PC-3 (cell line): ENCODE measurements at regions not wholly inside any gene's neighbourhood (a gene's known extent, or its start where the extent isn't known, plus 50 kb on each side); places are given as distances from the start of the nearest gene placed in this dataset.

Source experiments
- ATAC-seq: fragments of 200-7000 bp; cut with Tn5 transposase; 2 replicates; pipeline ENCODE4 v1.9.1; 2020; ENCODE audit warnings: mild to moderate bottlenecking, moderate library complexity
- BruUV-seq: library from RNA; stranded (reverse); fragments of 400-500 nt; replicated peaks from 2 replicates; lab custom pipeline; 2021; lab: Mats Ljungman, UMichigan
- CTCF ChIA-PET: fragments of 300-600 bp; sonication (Branson Sonifier 250); formaldehyde crosslinking; loops from one replicate; lab custom pipeline; 2022; ENCODE audit warnings: antibody characterized with exemption; lab: Charles Lee
- POLR2A ChIA-PET: fragments of 300-600 bp; sonication (Branson Sonifier 250); formaldehyde crosslinking; loops from one replicate; lab custom pipeline; 2022; ENCODE audit warnings: antibody characterized with exemption; ENCODE audit not compliant: unreplicated experiment; lab: Charles Lee
- DNase-seq: peaks from one replicate; pipeline ENCODE4 v3.0.0-alpha.2; 2015
- H2AFZ ChIP-seq: fragments of 300-600 bp; sonication (generic); 2 replicates; pipeline ENCODE4 v1.6.0; 2016; ENCODE audit warnings: antibody characterized with exemption, low read length
- H3F3A ChIP-seq: fragments of 300-600 bp; sonication (generic); one replicate; pipeline ENCODE4 v1.6.0; 2017; ENCODE audit warnings: antibody characterized with exemption, low read length, control low read depth, mild to moderate bottlenecking; ENCODE audit not compliant: unreplicated experiment
- H3K27ac ChIP-seq: fragments of 300-600 bp; sonication (generic); 2 replicates; pipeline ENCODE4 v1.5.1; 2016; ENCODE audit warnings: mild to moderate bottlenecking, low read length
- H3K27me3 ChIP-seq: fragments of 300-600 bp; sonication (generic); 2 replicates; pipeline ENCODE4 v1.6.1; 2016; ENCODE audit warnings: low read length, mixed read lengths
- H3K36me3 ChIP-seq: fragments of 300-600 bp; sonication (generic); 2 replicates; pipeline ENCODE4 v1.6.1; 2016; ENCODE audit warnings: low read depth, mixed run types, low read length, mixed read lengths
- H3K4me1 ChIP-seq: fragments of 300-600 bp; sonication (generic); 2 replicates; pipeline ENCODE4 v1.5.1; 2016; ENCODE audit warnings: low read length; ENCODE audit not compliant: insufficient read depth
- H3K4me2 ChIP-seq: fragments of 300-600 bp; sonication (generic); 2 replicates; pipeline ENCODE4 v1.6.0; 2016; ENCODE audit warnings: low read length
- H3K4me3 ChIP-seq: fragments of 300-600 bp; sonication (generic); 2 replicates; pipeline ENCODE4 v1.5.1; 2016; ENCODE audit warnings: mild to moderate bottlenecking, low read length, mixed read lengths
- H3K79me2 ChIP-seq: fragments of 300-600 bp; sonication (generic); 2 replicates; pipeline ENCODE4 v1.6.1; 2017; ENCODE audit warnings: low read length, mixed read lengths
- H3K9ac ChIP-seq: fragments of 300-600 bp; sonication (generic); 2 replicates; pipeline ENCODE4 v1.6.0; 2016; ENCODE audit warnings: mild to moderate bottlenecking, low read length
- H3K9me2 ChIP-seq: fragments of 300-600 bp; sonication (generic); replicated peaks from 2 replicates; pipeline ENCODE4 v1.6.1; 2016; ENCODE audit warnings: mixed run types, low read length, mixed read lengths
- H3K9me3 ChIP-seq: fragments of 300-600 bp; sonication (generic); 2 replicates; pipeline ENCODE4 v1.6.1; 2016; ENCODE audit warnings: low read length, mixed read lengths
- H4K20me1 ChIP-seq: fragments of 300-600 bp; sonication (generic); 2 replicates; pipeline ENCODE4 v1.6.1; 2016; ENCODE audit warnings: low read length, mixed read lengths
- CTCF ChIP-seq: fragments of 300-600 bp; sonication (generic); conservative IDR thresholded peaks from 2 replicates; pipeline ENCODE4 v1.5.1; 2017; ENCODE audit warnings: antibody characterized with exemption, low read depth, mild to moderate bottlenecking, low read length
- EZH2 ChIP-seq: fragments of 300-600 bp; sonication (generic); IDR thresholded peaks from one replicate; pipeline ENCODE4 v1.6.1; 2017; ENCODE audit warnings: antibody characterized with exemption, mild to moderate bottlenecking, low read length; ENCODE audit not compliant: unreplicated experiment
- EZH2phosphoT487 ChIP-seq: fragments of 300-600 bp; sonication (generic); IDR thresholded peaks from 2 replicates; pipeline ENCODE4 v1.6.1; 2018; ENCODE audit warnings: mild to moderate bottlenecking, antibody characterized with exemption, low read length, borderline replicate concordance
- intact Hi-C: fragments of 100-400 bp; cut with micrococcal nuclease; formaldehyde crosslinking; loops from 2 replicates; pipeline ENCODE4 v1.9.0; 2023

DNA sequence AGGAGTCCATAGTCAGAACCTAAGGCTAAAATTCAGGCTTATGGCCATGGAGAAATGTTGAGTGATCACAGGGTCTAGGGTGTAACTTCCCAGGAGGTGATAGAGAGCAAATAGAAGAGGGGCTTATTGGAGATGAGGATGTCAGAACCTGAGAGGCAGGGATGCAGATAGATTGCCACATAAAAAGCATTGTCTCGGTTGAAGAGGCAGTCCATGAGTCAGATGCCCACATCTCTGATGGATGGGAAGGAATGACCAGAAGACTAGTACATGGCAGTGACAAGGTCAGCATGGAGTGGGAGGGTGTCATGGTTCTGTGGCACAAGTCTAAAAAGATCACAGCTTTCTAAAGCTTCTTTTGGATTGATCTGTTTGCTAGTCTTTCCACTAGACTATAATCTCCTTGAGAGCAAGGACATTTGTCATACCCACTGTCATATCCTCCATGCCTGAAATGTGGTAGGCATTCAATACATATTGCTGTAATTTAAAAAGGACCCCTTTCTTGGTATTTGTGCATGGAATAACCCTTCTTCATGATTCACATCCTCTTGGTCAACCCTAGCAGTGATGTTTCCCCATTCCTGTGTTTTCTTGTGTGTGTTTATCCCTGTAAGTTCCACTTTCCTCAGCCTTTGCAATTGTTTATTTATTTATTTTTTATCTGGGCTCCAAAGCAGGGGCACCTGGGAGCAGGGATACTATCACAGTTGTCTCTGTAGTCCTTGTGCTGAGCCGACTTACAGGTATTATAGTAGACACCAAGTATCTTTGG is 613.4 kb upstream of the CFAP20DC start:
- ATAC-seq, result no peak
- H3K27me3 ChIP-seq, result no peaks in the 10 kb centered on the region
- no peaks in the 10 kb centered on the region for H3F3A ChIP-seq
- intact Hi-C loops, result no loop called here
- ChIA-PET CTCF (no interaction called here), POLR2A (no interaction called here)
- H3K79me2 ChIP-seq, result no peaks in the 10 kb centered on the region
- H3K27ac ChIP-seq, result no peak overlapping the region
- H3K9me3 ChIP-seq, result no peaks in the 10 kb centered on the region
- H3K9ac ChIP-seq, result no peak overlapping the region
- BruUV-seq, result no TSS peak
- no peak overlapping the region for H3K4me3 ChIP-seq
- DNase-seq, result no peak
- H2AFZ ChIP-seq, result no peak overlapping the region
- peaks cover 49% of the 10 kb centered on the region for H3K4me1 ChIP-seq
- H3K36me3 ChIP-seq, result no peaks in the 10 kb centered on the region
- TF ChIP-seq EZH2phosphoT487, result no peak
- no peak for TF ChIP-seq EZH2
- TF ChIP-seq CTCF, result no peak
- no peak overlapping the region for H3K4me2 ChIP-seq
- H4K20me1 ChIP-seq, result no peaks in the 10 kb centered on the region
- H3K9me2 ChIP-seq, result no peaks in the 10 kb centered on the region

GRCh38 chr3:59660852-59661625 is 611.2 kb upstream of the CFAP20DC start:
- intact Hi-C loops, result no loop called here

More at GRCh38 chr3:59660852-59661625, 611.2 kb upstream of the CFAP20DC start:
- no peaks in the 10 kb centered on the region for H4K20me1 ChIP-seq
- DNase-seq (peak; percentile 62), ATAC-seq (peak; percentile 41)
- BruUV-seq, result no TSS peak
- H3K27ac ChIP-seq, result peak overlapping the region; percentile 48
- POLR2A ChIA-PET, result no interaction called here
- H3K79me2 ChIP-seq, result no peaks in the 10 kb centered on the region
- no peaks in the 10 kb centered on the region for H3K36me3 ChIP-seq
- no peaks in the 10 kb centered on the region for H3K9me3 ChIP-seq
- peak overlapping the region; percentile 8; the same call in 1 of the 2 replicates for H3K4me3 ChIP-seq
- CTCF ChIA-PET, result no interaction called here
- H3K9ac ChIP-seq, result no peak overlapping the region
- no peaks in the 10 kb centered on the region for H3K9me2 ChIP-seq
- H3K4me1 ChIP-seq, result peaks cover 49% of the 10 kb centered on the region
- H3K4me2 ChIP-seq, result peak overlapping the region; percentile 66
- no peaks in the 10 kb centered on the region for H3F3A ChIP-seq
- peak overlapping the region; percentile 24 for H2AFZ ChIP-seq
- no peaks in the 10 kb centered on the region for H3K27me3 ChIP-seq
- TF ChIP-seq CTCF, result no peak
- TF ChIP-seq EZH2phosphoT487, result no peak
